GM19025 (cell line): ENCODE measurements at regions not wholly inside any gene's neighbourhood (a gene's known extent, or its start where the extent isn't known, plus 50 kb on each side); places are given as distances from the start of the nearest gene placed in this dataset.

Experiments
- ATAC-seq: cut with Tn5 transposase; IDR thresholded peaks from one replicate; pipeline ENCODE4 v1.9.1; 2021; ENCODE audit warnings: mild to moderate bottlenecking, low read depth, moderate library complexity; ENCODE audit not compliant: unreplicated experiment

GRCh38 chr1:82494117-82494516 lies 693.4 kb downstream of the ADGRL2 start:
- ATAC-seq = no peak

GRCh38 chr1:82492159-82492558 lies 691.4 kb downstream of the ADGRL2 start:
- ATAC-seq = no peak

GRCh38 chr1:82491301-82492048 lies 690.7 kb downstream of the ADGRL2 start:
- ATAC-seq = no peak

- ATAC-seq = no peak
Measured at GRCh38 chr1:82487778-82488177, 687.0 kb downstream of the ADGRL2 start.

- no peak for ATAC-seq
Measured at GRCh38 chr1:82486969-82487368, 686.2 kb downstream of the ADGRL2 start.

- no peak for ATAC-seq
Measured at GRCh38 chr1:82486468-82486867, 685.7 kb downstream of the ADGRL2 start.

- ATAC-seq = no peak
Measured at GRCh38 chr1:82485591-82486369, 685.0 kb downstream of the ADGRL2 start.

GRCh38 chr1:82483146-82483545 lies 682.4 kb downstream of the ADGRL2 start:
- ATAC-seq = no peak

- no peak for ATAC-seq
Measured at GRCh38 chr1:82478916-82479315, 678.2 kb downstream of the ADGRL2 start.

- ATAC-seq = no peak
Measured at GRCh38 chr1:82472489-82473131, 671.9 kb downstream of the ADGRL2 start.

GRCh38 chr1:82466891-82467290 lies 666.2 kb downstream of the ADGRL2 start:
- ATAC-seq = no peak

GRCh38 chr1:82466416-82466815 lies 665.7 kb downstream of the ADGRL2 start:
- no peak for ATAC-seq

- ATAC-seq = no peak
Measured at GRCh38 chr1:82465024-82465423, 664.3 kb downstream of the ADGRL2 start.

- ATAC-seq = no peak
Measured at GRCh38 chr1:82464362-82465001, 663.7 kb downstream of the ADGRL2 start.

- no peak for ATAC-seq
Measured at GRCh38 chr1:82463951-82464350, 663.2 kb downstream of the ADGRL2 start.

- ATAC-seq = no peak
Measured at GRCh38 chr1:82462366-82462765, 661.6 kb downstream of the ADGRL2 start.

- no peak for ATAC-seq
Measured at GRCh38 chr1:82455342-82455741, 654.6 kb downstream of the ADGRL2 start.

- no peak for ATAC-seq
Measured at GRCh38 chr1:82454431-82454830, 653.7 kb downstream of the ADGRL2 start.

- no peak for ATAC-seq
Measured at GRCh38 chr1:82453511-82454185, 652.9 kb downstream of the ADGRL2 start.

- ATAC-seq = no peak
Measured at GRCh38 chr1:82452096-82452495, 651.4 kb downstream of the ADGRL2 start.
